ENCODE measurements at regions not wholly inside any gene's neighbourhood (a gene's known extent, or its start where the extent isn't known, plus 50 kb on each side); places are given as distances from the start of the nearest gene placed in this dataset.

DNA sequence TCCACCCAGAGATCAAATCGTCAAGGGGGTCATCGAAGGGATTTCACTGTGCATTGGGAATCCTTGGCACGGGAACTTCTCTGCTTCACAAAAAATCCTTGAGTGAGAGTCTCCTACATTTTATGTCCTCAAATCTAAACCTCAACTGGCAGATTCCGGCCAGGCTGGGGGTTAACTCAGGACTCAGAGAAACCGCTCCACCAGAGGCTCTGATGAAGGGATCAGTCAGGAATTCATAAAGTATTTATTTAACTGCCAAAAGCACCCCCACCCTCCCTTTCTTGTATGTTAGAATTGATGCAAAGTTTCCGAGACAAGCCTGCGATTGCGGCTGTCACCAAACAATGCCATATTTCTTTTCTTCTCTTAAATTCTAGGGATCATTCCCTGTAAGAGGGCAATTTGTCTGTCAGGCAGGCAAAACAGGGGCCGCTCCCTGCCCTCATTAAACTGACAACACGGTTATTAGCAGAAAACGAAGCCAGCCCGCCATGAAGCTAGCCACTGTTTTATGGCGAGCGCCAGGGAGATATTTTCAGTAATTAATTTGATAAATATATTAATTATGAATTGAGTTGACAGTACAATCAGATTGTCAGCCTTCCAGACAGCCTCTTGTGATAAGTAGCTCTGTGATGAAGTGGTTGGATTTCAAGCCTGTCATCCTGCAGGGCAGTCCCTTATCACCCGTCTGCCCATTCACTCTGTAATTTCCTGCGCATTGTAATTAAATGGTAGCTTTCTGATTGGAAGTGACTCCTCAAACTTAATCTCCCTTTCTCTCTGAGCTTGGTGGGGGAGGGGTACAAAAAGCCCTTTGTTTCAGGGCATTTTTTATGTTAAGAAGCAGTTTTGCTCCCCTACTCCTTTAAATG is 153.0 kb upstream of the GPR26 start:
- Histone ChIP-seq H3K36me3 (no peaks in the 10 kb centered on the region), H3K27ac (replicated peaks in 1 of 4) (no peak overlapping the region), H3K4me3 (no peak overlapping the region), H3K9me3 (no peaks in the 10 kb centered on the region), H3K4me1 (no peaks in the 10 kb centered on the region), H3K27me3 (peaks cover 0 to 9% (median 0%) of the 10 kb centered on the region in 4 donors)
- intact Hi-C loops (cut with DNase I) = no loop called here
- TF ChIP-seq, protein P1, sequence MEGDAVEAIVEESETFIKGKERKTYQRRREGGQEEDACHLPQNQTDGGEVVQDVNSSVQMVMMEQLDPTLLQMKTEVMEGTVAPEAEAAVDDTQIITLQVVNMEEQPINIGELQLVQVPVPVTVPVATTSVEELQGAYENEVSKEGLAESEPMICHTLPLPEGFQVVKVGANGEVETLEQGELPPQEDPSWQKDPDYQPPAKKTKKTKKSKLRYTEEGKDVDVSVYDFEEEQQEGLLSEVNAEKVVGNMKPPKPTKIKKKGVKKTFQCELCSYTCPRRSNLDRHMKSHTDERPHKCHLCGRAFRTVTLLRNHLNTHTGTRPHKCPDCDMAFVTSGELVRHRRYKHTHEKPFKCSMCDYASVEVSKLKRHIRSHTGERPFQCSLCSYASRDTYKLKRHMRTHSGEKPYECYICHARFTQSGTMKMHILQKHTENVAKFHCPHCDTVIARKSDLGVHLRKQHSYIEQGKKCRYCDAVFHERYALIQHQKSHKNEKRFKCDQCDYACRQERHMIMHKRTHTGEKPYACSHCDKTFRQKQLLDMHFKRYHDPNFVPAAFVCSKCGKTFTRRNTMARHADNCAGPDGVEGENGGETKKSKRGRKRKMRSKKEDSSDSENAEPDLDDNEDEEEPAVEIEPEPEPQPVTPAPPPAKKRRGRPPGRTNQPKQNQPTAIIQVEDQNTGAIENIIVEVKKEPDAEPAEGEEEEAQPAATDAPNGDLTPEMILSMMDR (IDR thresholded peaks at IDR 0.05) = no peak
- TF ChIP-seq POLR2A (IDR thresholded peaks at IDR 0.05; ENCODE audit: low read depth) (no peak), POLR2AphosphoS5 (IDR thresholded peaks at IDR 0.05) (no peak), EP300 (IDR thresholded peaks at IDR 0.05) (no peak)
- 69% methylated on average over 13 of the region's 16 CpGs for WGBS
- DNase-seq (ENCODE audit: extremely low spot score) = no peak

DNA sequence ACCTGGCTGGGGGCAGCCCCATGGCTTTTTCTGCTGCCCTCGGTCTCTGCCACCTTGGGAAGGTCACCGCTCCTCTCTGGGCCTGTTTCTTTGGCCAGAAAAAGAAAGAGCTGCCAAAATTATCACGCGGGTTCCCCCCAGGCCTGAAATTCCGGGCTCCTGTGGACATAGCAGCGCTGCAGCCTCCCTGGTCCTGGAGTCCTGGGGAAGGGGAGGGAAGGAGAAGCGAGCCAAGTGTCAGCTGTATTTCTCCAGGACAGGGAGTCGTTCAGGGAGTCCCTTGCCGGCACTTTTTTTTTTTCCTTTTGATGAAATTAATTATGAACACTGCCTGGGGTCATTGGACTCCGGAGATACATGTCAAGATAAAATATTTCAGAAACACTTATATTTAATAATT is 152.3 kb upstream of the GPR26 start:
- 62% methylated on average over 9 of the region's 10 CpGs for WGBS
- no peak for TF ChIP-seq EP300 (IDR thresholded peaks at IDR 0.05)
- TF ChIP-seq, protein P1 (IDR thresholded peaks at IDR 0.05) = no peak
- no peak for TF ChIP-seq POLR2A (IDR thresholded peaks at IDR 0.05; ENCODE audit: low read depth)
- no peaks in the 10 kb centered on the region for H3K36me3 ChIP-seq
- no peaks in the 10 kb centered on the region for H3K4me1 ChIP-seq
- H3K27ac ChIP-seq (replicated peaks in 1 of 4) = no peak overlapping the region
- H3K27me3 ChIP-seq = peaks cover 0 to 12% (median 0%) of the 10 kb centered on the region in 4 donors
- H3K4me3 ChIP-seq = no peak overlapping the region
- no peak for DNase-seq (ENCODE audit: extremely low spot score)
- H3K9me3 ChIP-seq = no peaks in the 10 kb centered on the region
- intact Hi-C loops (cut with DNase I) = no loop called here

DNA sequence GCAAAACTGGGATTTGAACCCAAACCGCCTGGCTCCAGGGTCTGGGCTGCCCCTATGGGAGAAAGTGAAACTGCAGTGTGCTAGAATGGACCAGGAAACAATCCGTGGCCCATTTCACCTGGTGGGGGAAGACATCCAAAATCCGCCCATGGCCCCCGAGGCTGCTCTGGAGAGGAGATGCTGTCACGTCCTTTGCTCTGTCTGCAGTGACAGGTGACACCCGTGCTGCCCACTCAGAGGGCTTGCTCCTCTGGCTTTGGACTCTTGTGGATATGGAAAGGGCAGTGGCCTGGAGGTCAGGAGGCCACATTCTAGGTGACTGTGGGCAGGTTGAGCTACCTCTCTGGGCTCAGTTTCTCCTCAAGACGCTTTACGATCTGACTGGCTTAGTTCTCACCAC is 151.2 kb upstream of the GPR26 start:
- Histone ChIP-seq H3K27ac (replicated peaks in 1 of 4) (no peak overlapping the region), H3K27me3 (peaks cover 0 to 12% (median 0%) of the 10 kb centered on the region in 4 donors), H3K4me1 (no peaks in the 10 kb centered on the region), H3K9me3 (no peaks in the 10 kb centered on the region), H3K4me3 (no peak overlapping the region), H3K36me3 (no peaks in the 10 kb centered on the region)
- 93% methylated on average over 8 of the region's 8 CpGs for WGBS
- intact Hi-C loops (cut with DNase I) = no loop called here
- no peak for DNase-seq (ENCODE audit: extremely low spot score)
- TF ChIP-seq, protein P1 (IDR thresholded peaks at IDR 0.05) = no peak
- no peak for TF ChIP-seq EP300 (IDR thresholded peaks at IDR 0.05)
- no peak for TF ChIP-seq POLR2AphosphoS5 (IDR thresholded peaks at IDR 0.05)
- TF ChIP-seq POLR2A (IDR thresholded peaks at IDR 0.05; ENCODE audit: low read depth) = no peak

DNA sequence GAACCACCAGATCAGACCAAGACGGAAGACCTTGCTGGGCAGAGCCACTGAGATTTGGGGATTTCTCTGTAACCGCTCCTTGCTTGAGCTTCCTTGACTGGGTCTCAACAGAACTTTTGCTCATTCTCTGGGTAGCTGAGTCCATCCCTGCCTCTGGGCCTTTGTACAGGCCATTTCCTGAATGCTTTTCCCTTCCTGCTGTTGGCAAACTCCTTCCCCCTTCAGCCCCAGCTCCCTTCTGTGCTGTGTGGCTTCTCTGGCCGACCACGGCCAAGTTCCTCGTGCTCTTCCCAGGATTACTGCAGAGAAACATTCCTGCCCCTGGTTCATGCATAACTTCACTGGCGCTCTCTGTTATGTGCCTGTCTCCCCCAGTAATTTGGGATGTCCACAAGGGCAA is 150.5 kb upstream of the GPR26 start:
- Histone ChIP-seq H3K4me3 (no peak overlapping the region), H3K4me1 (no peaks in the 10 kb centered on the region), H3K9me3 (no peaks in the 10 kb centered on the region), H3K27ac (replicated peaks in 1 of 4) (no peak overlapping the region), H3K36me3 (no peaks in the 10 kb centered on the region), H3K27me3 (peaks cover 0 to 14% (median 0%) of the 10 kb centered on the region in 4 donors)
- no peak for DNase-seq (ENCODE audit: extremely low spot score)
- WGBS = 93% methylated on average over 6 of the region's 6 CpGs
- TF ChIP-seq POLR2AphosphoS5 (IDR thresholded peaks at IDR 0.05) (no peak), POLR2A (IDR thresholded peaks at IDR 0.05; ENCODE audit: low read depth) (no peak), EP300 (IDR thresholded peaks at IDR 0.05) (no peak)
- TF ChIP-seq, protein P1 (IDR thresholded peaks at IDR 0.05) = no peak
- intact Hi-C loops (cut with DNase I) = no loop called here
